Keratinocyte (primary cell): ENCODE measurements at regions not wholly inside any gene's neighbourhood (a gene's known extent, or its start where the extent isn't known, plus 50 kb on each side); places are given as distances from the start of the nearest gene placed in this dataset.

ENCODE experiments used
- CTCF ChIP-seq, 3 experiments: IDR thresholded peaks in 1 of 3; conservative IDR thresholded peaks in 1 of 3; optimal IDR thresholded peaks in 1 of 3; 2 replicates in 2 of 3; 3 replicates in 1 of 3; pipeline versions ENCODE3 to v1.5.1; 2011; ENCODE audit warnings: low read length in 3 of 3, mild to moderate bottlenecking in 3 of 3, moderate library complexity in 2 of 3, control low read depth in 1 of 3, inconsistent platforms in 1 of 3; ENCODE audit not compliant: insufficient read depth in 2 of 3; ENCODE audit errors: extremely low read depth in 1 of 3
- EZH2 ChIP-seq: IDR thresholded peaks from one replicate; pipeline ENCODE4 v1.6.1; 2012; ENCODE audit warnings: inconsistent platforms, mild to moderate bottlenecking, low read length, moderate library complexity

GRCh38 chr13:95368998-95369397 is 67.7 kb upstream of the ABCC4 start:
- TF ChIP-seq CTCF (optimal IDR thresholded peaks at IDR 0.05 in 1 of 3, IDR thresholded peaks at IDR 0.05 in 1 of 3, conservative IDR thresholded peaks at IDR 0.05 in 1 of 3; ENCODE audit: extremely low read depth in 1 of 3, insufficient read depth in 2 of 3, low read length in 3 of 3): no peak
- TF ChIP-seq EZH2: no peak
